ENCODE measurements at regions not wholly inside any gene's neighbourhood (a gene's known extent, or its start where the extent isn't known, plus 50 kb on each side); places are given as distances from the start of the nearest gene placed in this dataset.
"Not testable (repeated sequence)": the region's sequence is repeated elsewhere in the genome, so short reads cannot be mapped to it uniquely, and the experiment has no call there.

GRCh38 chr4:140249351-140249750 is 95.4 kb upstream of the MAML3 start:
- DNase-seq (ENCODE audit: low read depth), result no peak

DNA sequence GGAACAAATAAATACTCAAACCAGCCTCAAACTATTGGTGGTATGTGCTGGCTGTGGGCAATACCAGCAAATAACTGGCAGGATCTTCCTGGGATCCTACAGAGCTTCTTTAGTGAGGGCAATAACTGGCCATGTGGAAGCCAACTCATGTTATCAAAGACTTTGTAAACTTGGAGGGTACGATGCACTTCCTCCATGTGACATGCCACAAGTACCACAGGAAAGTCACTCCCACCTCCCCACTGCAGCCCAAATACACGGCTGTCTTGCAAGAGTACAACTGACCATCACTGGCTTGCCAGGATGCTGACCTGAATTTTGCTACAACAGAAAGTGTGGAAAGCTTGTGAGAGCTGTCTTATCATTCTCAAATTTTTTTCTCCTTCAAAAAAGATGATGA is 93.3 kb upstream of the MAML3 start:
- DNase-seq (ENCODE audit: low read depth), result no peak

DNA sequence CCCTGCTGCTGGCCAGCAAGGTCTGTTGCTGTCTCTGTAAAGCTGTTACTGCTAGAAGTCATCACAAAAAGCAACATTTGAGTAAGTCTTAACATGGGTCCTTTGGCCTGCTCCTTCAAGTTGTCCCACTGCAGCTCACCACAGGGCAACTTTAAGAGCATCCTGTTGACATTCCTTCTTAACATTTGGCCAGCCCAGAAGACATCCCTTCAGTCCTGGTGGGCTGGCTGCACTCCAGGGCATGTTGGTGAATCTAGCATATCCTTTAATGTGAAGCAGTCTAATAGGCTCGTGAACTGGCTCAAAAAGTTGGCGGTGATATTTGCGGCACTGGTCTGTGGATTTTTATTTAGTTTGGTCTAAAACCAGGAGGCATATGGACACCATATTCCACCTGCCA is 92.2 kb upstream of the MAML3 start:
- no peak for DNase-seq (ENCODE audit: low read depth)

GRCh38 chr4:140244328-140244727 is 90.3 kb upstream of the MAML3 start:
- no peak for DNase-seq (ENCODE audit: low read depth)

GRCh38 chr4:140243278-140243753 is 89.3 kb upstream of the MAML3 start:
- DNase-seq (ENCODE audit: low read depth), result no peak

- no peak for DNase-seq (ENCODE audit: low read depth)
Measured at GRCh38 chr4:140242357-140243277, 88.6 kb upstream of the MAML3 start.

DNA sequence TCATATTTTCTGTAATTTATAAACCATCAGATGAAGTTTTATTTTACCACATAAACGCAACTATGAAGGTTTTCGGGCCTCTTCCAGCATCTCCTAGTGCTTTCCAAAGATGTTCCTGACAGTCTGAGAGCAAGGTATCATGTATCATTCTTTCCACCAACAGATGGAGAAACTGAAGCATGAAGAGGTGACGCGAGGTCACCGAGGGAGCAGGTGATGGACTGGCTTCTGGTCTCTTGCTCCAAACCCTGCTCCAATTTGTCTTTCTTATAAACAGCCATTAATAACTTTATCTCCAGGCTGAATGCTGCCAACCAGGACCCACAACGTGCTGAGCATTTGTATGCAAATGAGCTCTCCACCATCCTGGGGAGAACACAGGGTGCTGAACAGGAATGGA is 86.3 kb upstream of the MAML3 start:
- no peak for DNase-seq (ENCODE audit: low read depth)

- no peak for DNase-seq (ENCODE audit: low read depth)
Measured at GRCh38 chr4:140239311-140239710, 85.3 kb upstream of the MAML3 start.

- DNase-seq (ENCODE audit: low read depth), result peak; percentile 27
Measured at GRCh38 chr4:140238351-140239056, 84.5 kb upstream of the MAML3 start.

GRCh38 chr4:140237616-140238350 is 83.8 kb upstream of the MAML3 start:
- DNase-seq (ENCODE audit: low read depth), result peak; percentile 72

DNA sequence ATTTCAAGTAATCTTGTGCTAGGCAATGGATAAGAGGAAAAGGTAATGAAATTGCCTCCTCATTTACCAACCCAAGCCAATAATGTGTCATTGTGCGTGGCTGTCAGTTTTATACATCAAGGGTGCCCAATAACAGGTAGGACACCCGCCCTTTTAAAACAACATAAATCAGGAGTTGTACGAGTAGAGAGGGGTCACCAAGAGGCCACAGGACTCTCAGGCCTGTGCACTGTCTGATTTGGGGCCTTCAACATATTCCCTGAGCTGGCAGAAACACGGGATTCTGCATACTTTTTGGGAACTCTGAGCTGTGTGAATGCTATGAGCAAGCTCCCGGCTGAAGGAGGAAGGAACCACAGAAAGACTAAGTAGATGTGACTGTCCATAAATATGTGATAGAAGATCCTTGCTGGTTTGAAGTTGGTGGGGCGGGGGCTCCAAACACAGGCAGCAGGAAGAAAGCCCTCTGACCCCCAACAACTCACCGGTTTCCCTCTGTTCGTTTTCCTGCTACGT is 82.7 kb upstream of the MAML3 start:
- DNase-seq (ENCODE audit: low read depth), result no peak

- DNase-seq (ENCODE audit: low read depth), result no peak
Measured at GRCh38 chr4:140234697-140235060, 80.7 kb upstream of the MAML3 start.

GRCh38 chr4:140233791-140234696 is 80.1 kb upstream of the MAML3 start:
- DNase-seq (ENCODE audit: low read depth), result peak; percentile 53

GRCh38 chr4:140229881-140230280 is 75.9 kb upstream of the MAML3 start:
- no peak for DNase-seq (ENCODE audit: low read depth)

- no peak for DNase-seq (ENCODE audit: low read depth)
Measured at GRCh38 chr4:140227286-140227685, 73.3 kb upstream of the MAML3 start.

DNA sequence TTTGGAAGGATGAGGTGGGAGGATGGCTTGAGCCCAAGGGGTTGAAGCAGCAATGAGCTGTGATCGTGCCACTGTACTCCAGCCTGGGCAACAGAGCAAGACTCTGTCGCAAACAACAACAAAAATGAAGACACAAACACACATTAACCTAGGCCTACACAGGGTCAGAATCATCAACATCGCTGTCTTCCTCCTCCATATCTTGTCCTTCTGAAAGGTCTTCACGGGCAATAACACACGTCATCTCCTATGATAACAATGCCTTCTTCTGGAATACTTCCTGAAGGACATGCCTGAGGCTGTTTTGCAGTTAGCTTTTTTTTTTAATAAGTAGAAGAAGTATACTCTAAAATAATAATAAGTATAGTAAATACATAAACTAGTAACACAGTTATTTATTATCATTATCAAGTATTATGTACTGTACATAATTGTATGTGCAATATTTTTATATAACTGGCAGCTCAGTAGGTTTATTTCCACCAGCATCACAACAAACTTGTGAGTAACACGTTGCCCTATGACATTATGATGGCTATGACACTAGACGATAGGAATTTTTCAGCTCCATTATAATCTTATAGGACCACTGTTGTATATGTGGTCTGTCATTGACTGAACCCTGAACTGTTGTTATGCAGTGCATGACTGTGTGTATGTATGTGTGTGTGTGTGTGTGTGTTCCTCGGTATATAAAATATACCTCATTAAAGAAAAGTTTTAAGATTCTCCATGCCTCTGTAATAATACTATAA is 69.2 kb upstream of the MAML3 start:
- DNase-seq (ENCODE audit: low read depth), result peak; percentile 60

- peak; percentile 40 for DNase-seq (ENCODE audit: low read depth)
Measured at GRCh38 chr4:140222171-140222570, 68.2 kb upstream of the MAML3 start.

DNA sequence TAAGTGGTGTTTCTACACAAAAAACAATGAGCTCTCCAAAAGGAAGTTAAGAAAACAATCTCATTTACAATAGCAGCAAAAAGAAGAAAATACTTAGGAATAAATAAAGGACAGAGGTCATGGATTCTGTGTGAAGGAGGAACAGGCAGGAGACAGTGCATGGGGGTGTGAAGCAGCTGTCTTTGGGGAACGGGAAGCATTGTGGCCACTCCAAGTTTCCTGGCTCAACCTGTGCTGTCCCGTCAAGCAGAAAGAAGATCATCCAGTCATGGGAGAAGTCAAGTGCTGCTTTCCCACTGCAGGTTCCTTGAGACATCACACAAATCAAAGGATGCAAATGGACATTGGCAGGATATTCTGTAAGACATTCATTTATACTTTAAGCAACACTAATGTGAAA is 66.1 kb upstream of the MAML3 start:
- DNase-seq (ENCODE audit: low read depth), result no peak

DNA sequence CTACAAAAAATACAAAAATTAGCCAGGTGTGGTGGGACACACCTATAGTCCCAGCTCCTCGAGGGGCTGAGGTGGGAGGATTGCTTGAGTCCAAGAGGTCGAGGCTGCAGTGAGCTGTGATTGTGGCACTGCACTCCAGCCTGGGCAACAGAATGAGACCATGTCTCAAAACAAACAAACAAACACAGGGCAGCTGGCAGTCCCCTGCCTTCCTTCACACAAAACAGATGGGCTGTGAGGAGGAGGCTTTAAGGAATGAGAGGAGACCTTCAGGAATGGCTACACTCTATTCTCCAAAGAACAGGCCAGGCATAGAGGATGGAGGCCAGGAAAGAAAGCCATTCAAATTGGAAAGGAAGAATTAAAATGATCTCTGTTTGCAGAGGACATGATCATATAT is 65.6 kb upstream of the MAML3 start:
- no peak for DNase-seq (ENCODE audit: low read depth)

GRCh38 chr4:140219070-140219469 is 65.1 kb upstream of the MAML3 start:
- not testable (repeated sequence) for DNase-seq (ENCODE audit: low read depth)
